Colonic mucosa (tissue), 4 donors: ENCODE measurements at regions not wholly inside any gene's neighbourhood (a gene's known extent, or its start where the extent isn't known, plus 50 kb on each side); places are given as distances from the start of the nearest gene placed in this dataset.

Source experiments
- DNase-seq: peaks from one replicate; pipeline ENCODE4 v3.0.0-alpha.2; 2020
- H3K27ac ChIP-seq: fragments of 200-600 bp; one replicate; pipeline ENCODE4 v1.8.0; 2021
- H3K27me3 ChIP-seq: fragments of 200-600 bp; one replicate; pipeline ENCODE4 v1.8.0; 2021
- H3K36me3 ChIP-seq: fragments of 200-600 bp; one replicate; pipeline ENCODE4 v1.8.0; 2021
- H3K4me1 ChIP-seq: fragments of 200-600 bp; one replicate; pipeline ENCODE4 v1.8.0; 2021; ENCODE audit warnings: mild to moderate bottlenecking
- H3K4me3 ChIP-seq: fragments of 200-600 bp; one replicate; pipeline ENCODE4 v1.8.0; 2021
- H3K9ac ChIP-seq, 2 donors: one replicate each; pipeline ENCODE4 v1.7.0; 2013; ENCODE audit warnings: control low read depth in 2 of 2, low read depth in 2 of 2, low read length in 2 of 2
- H3K9me3 ChIP-seq: fragments of 200-600 bp; one replicate; pipeline ENCODE4 v1.8.0; 2021
- CTCF ChIP-seq: fragments of 200-600 bp; IDR thresholded peaks from one replicate; pipeline ENCODE4 v1.8.0; 2022; ENCODE audit warnings: antibody characterized with exemption, mild to moderate bottlenecking
- intact Hi-C: fragments of 100-400 bp; cut with DNase I; formaldehyde crosslinking; loops from one replicate; pipeline ENCODE4 v1.14.1; 2022
- donor health status: healthy.
- donor health status: DM: no; HTN: no; CAD: no.
- donor health status: DM: no; HTN: no; CAD: no.

GRCh38 chr1:82823876-82824275, 1023.1 kb downstream of the ADGRL2 start:
- no peaks in the 10 kb centered on the region for H3K4me1 ChIP-seq
- H3K27me3 ChIP-seq: no peaks in the 10 kb centered on the region
- H3K4me3 ChIP-seq: no peak overlapping the region
- DNase-seq: no peak
- no peaks in the 10 kb centered on the region for H3K36me3 ChIP-seq
- H3K27ac ChIP-seq: no peak overlapping the region
- no peaks in the 10 kb centered on the region for H3K9me3 ChIP-seq
- intact Hi-C loops: no loop called here
- no peak overlapping the region for H3K9ac ChIP-seq
- TF ChIP-seq CTCF: no peak

DNA sequence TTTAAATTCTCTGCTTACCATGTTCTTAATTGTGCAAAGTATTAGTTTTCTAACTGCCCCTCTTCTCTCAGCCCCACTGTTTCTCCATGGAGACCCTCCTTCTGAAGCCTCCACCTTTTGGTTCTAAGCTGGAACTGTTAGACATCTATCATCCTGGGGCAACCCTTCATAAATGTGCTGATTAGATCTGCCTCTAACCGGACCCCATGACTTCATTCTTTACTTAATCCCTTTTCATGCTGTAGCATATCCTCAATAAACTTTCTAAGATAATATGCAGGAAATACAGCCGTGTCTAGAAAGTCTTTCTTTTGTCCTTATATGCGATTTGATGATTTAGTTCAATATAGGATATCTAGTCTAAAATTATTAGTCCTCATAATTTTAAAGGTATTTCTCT, 1020.1 kb downstream of the ADGRL2 start:
- no peak for DNase-seq
- Histone ChIP-seq H3K9me3 (no peaks in the 10 kb centered on the region), H3K27me3 (no peaks in the 10 kb centered on the region), H3K27ac (no peak overlapping the region), H3K36me3 (no peaks in the 10 kb centered on the region), H3K9ac (no peak overlapping the region), H3K4me1 (no peaks in the 10 kb centered on the region), H3K4me3 (no peak overlapping the region)
- no peak for TF ChIP-seq CTCF
- intact Hi-C loops: no loop called here

- intact Hi-C loops: no loop called here
- Histone ChIP-seq H3K4me3 (no peak overlapping the region), H3K9me3 (no peaks in the 10 kb centered on the region), H3K4me1 (no peaks in the 10 kb centered on the region), H3K36me3 (no peaks in the 10 kb centered on the region), H3K27ac (no peak overlapping the region), H3K27me3 (no peaks in the 10 kb centered on the region), H3K9ac (no peak overlapping the region)
- no peak for DNase-seq
- TF ChIP-seq CTCF: no peak
These were observed 1018.5 kb downstream of the ADGRL2 start for GRCh38 chr1:82819234-82819633.

DNA sequence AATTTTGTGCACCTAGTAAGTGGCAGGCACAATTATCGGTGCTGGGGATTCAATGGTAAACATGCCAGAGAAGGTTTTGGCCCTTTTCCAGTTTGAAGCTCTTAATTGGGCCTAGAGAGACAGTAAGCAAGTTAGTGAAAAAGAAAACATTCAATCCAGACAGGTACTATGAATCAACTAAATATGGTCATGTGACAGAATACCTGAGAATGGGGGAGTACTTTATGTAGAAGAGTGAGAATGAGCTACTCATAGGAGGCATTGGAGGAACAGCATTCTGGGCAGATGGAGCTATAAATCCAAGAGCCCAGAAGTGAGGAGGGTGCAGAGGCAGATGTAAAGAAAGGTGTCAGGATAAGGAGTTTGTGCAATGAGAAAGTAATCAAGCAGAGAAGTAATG, 1017.9 kb downstream of the ADGRL2 start:
- no peaks in the 10 kb centered on the region for H3K36me3 ChIP-seq
- no peak overlapping the region for H3K9ac ChIP-seq
- no peak for TF ChIP-seq CTCF
- H3K27me3 ChIP-seq: no peaks in the 10 kb centered on the region
- H3K4me3 ChIP-seq: no peak overlapping the region
- intact Hi-C loops: no loop called here
- DNase-seq: no peak
- H3K9me3 ChIP-seq: no peaks in the 10 kb centered on the region
- H3K27ac ChIP-seq: no peak overlapping the region
- no peaks in the 10 kb centered on the region for H3K4me1 ChIP-seq

DNA sequence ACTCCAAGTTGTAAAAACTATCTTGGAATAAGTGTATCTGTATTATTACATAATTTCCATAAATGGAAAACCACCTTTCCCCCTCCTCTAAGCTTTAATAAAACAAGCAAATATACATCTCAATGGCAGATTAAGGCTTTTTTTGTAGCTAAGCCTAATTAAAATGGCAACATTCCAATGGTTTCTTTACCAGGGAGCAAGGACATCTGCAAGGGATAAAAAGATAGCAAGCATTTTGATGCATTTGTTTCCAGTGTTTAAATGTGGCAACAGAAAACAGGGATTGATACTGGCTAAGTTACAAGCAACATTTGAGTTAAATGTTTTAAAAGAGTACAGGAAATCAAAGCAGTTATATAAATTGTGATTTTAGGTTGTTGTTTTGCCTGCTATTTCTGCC, 1012.7 kb downstream of the ADGRL2 start:
- no peaks in the 10 kb centered on the region for H3K27me3 ChIP-seq
- no peak for TF ChIP-seq CTCF
- H3K4me1 ChIP-seq: no peaks in the 10 kb centered on the region
- H3K9me3 ChIP-seq: no peaks in the 10 kb centered on the region
- DNase-seq: no peak
- H3K4me3 ChIP-seq: no peak overlapping the region
- no peak overlapping the region for H3K27ac ChIP-seq
- H3K9ac ChIP-seq: no peak overlapping the region
- intact Hi-C loops: no loop called here
- no peaks in the 10 kb centered on the region for H3K36me3 ChIP-seq

- Histone ChIP-seq H3K27ac (no peak overlapping the region), H3K9ac (no peak overlapping the region), H3K36me3 (no peaks in the 10 kb centered on the region), H3K27me3 (no peaks in the 10 kb centered on the region), H3K9me3 (no peaks in the 10 kb centered on the region), H3K4me3 (no peak overlapping the region), H3K4me1 (no peaks in the 10 kb centered on the region)
- DNase-seq: no peak
- intact Hi-C loops: no loop called here
- no peak for TF ChIP-seq CTCF
These were observed 1009.9 kb downstream of the ADGRL2 start for GRCh38 chr1:82810601-82811000.
